ENCODE measurements at regions not wholly inside any gene's neighbourhood (a gene's known extent, or its start where the extent isn't known, plus 50 kb on each side); places are given as distances from the start of the nearest gene placed in this dataset.
"Not testable (repeated sequence)": the region's sequence is repeated elsewhere in the genome, so short reads cannot be mapped to it uniquely, and the experiment has no call there.

DNA sequence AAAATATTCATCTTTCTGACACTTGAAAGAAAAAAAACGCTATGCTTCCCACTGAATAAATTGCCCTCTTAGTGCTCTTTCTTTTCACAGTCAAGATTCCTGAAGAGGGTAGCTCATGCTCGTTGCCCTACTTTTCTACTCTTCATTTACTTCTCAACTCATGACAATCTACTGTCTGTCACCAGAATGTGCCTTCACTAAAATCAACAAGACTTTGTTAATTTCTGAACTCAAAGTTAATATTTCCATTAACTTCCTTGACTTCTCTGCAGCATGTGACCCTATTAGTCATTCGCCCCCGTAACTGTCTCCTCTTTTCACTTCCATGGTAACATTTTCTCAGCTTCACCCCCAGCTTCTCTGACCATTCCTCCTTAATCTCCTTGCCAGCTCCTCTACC is 98.9 kb upstream of the MAPRE2 start:
- H3K27ac Mint-ChIP-seq: no peak overlapping the region
- CTCF ChIA-PET: no interaction called here

DNA sequence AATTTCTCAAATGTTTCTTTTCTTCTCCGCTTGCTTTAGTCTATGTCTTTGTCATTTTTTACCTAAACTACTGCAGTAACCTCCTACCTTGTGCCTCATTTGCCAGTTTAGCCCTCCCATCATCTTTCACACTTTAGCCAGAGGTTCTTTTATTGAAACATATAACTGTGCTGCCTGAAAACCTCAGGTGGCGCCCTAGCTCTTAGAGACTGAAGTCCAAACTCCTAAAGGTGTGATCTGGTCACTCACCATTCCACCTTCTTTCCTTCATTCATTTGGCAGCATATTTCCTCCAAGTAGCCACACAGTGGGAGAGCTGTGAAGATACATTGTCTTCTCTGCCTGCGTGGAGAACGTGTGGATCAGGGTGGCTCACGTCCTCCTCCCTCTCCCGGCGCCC is 98.2 kb upstream of the MAPRE2 start:
- DNase-seq: no peak
- CTCF ChIA-PET: no interaction called here

More for the DNA sequence above, 98.9 kb upstream of the MAPRE2 start:
- Mint-ChIP-seq H3K36me3 (no peaks in the 10 kb centered on the region), H3K9me3 (no peaks in the 10 kb centered on the region), H3K4me3 (no peak overlapping the region), H3K27me3 (peaks cover 14% of the 10 kb centered on the region), H3K4me1 (no peaks in the 10 kb centered on the region)
- no peak for DNase-seq

DNA sequence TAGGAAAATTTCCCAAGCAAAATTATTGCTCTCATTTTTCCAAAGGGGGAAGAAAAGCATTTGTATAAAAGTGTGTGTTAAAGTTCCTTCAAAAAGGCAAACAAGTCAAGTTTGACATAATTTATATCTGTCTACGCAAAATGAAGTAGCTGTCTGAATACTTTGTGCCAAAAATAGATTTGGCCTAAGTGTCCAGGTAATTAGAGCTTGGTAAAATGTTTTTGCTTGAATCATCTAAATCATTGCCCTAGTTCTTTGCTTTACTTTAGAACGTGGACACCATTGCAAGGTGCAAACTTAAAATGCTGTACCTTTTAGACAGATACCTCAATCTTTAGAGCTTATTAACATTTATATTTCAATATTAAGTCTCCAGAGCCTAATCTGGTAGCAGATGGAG is 97.6 kb upstream of the MAPRE2 start:
- H3K4me3 Mint-ChIP-seq: no peak overlapping the region
- H3K9me3 Mint-ChIP-seq: no peaks in the 10 kb centered on the region
- no peak overlapping the region for H3K27ac Mint-ChIP-seq
- H3K36me3 Mint-ChIP-seq: no peaks in the 10 kb centered on the region
- CTCF ChIA-PET: no interaction called here
- no peak for DNase-seq
- H3K4me1 Mint-ChIP-seq: no peaks in the 10 kb centered on the region
- peaks cover 14% of the 10 kb centered on the region for H3K27me3 Mint-ChIP-seq

More for the DNA sequence above, 98.2 kb upstream of the MAPRE2 start:
- Mint-ChIP-seq H3K9me3 (no peaks in the 10 kb centered on the region), H3K27me3 (peaks cover 14% of the 10 kb centered on the region), H3K27ac (no peak overlapping the region), H3K4me1 (no peaks in the 10 kb centered on the region), H3K36me3 (no peaks in the 10 kb centered on the region), H3K4me3 (no peak overlapping the region)

DNA sequence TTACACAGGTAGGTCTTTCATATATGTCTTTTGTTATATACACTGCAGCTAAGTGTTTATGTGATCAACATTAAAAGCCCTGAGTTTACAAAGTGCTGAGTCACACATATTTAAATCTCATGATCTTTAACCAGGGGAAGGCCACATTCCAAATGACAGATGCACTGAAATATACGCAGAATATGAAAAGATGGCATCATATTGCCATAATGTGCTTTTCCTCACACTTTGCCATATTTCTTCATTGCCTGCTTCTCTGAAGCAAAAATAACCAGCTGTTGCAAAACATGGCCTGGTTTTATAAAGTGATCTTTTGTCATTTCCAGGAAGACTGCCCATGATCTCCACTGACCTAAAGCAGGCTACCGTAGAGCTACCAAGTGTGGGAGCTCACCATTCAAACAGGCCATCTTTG is 93.5 kb upstream of the MAPRE2 start:
- Mint-ChIP-seq H3K27me3 (peaks cover 9% of the 10 kb centered on the region), H3K9me3 (no peaks in the 10 kb centered on the region), H3K36me3 (no peaks in the 10 kb centered on the region), H3K27ac (no peak overlapping the region), H3K4me3 (no peak overlapping the region), H3K4me1 (no peaks in the 10 kb centered on the region)
- CTCF ChIA-PET: no interaction called here
- no peak for DNase-seq

DNA sequence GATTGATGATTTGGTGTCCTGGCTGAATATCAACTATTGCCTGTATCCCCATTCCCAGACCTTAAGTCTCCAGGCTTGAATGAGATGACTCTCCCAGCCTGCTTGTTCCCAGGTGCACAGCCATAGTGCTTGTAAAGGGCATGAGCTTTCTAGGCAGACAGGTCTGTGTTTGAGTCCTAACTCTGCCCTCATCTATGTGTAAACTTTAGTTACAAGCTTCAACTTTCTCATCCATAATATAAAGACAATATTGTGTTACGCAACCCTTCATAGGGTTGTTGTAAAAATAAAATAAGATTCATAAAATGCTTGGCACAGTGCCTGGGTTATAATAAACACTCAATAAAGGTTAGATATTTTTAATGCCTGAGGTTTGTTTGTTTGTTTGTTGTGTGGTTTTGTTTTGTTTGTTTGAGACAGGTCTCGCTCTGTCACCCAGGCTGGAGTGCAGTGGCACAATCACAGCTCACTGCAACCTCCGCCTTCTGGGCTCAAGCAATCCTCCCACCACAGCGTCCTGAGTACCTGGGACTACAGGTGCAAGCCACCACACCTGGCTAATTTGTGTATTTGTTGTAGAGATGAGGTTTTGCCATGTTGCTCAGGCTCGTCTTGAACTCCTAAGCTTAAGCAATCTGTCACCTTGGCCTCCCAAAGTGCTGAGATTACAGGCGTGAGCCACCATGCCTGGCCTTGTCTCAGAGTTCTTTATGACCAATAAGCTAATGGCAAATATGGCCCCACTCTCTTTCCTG is 89.4 kb upstream of the MAPRE2 start:
- Mint-ChIP-seq H3K9me3 (peaks cover 2% of the 10 kb centered on the region), H3K27ac (no peak overlapping the region), H3K27me3 (no peaks in the 10 kb centered on the region), H3K36me3 (no peaks in the 10 kb centered on the region), H3K4me1 (no peaks in the 10 kb centered on the region), H3K4me3 (no peak overlapping the region)
- CTCF ChIA-PET: no interaction called here
- DNase-seq: no peak

DNA sequence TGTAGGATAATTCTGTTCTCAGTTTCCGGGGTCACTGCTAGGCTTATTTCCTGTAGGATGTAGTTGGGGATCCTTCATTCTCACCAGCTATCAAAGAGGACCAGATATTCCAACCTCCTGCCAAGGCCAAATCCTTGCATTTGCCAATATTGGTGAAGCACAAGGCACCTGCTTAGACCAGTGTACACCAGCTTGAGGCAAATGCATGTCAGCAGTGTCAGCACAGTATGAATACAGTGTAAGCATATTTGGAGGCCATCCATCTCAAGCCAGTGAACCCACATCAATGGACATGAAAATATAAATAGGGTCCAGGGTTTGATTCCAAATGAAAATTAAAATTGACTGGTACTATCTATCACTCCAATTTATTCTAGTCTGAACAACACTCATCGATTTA is 88.0 kb upstream of the MAPRE2 start:
- H3K4me3 Mint-ChIP-seq: no peak overlapping the region
- H3K4me1 Mint-ChIP-seq: no peaks in the 10 kb centered on the region
- peaks cover 2% of the 10 kb centered on the region for H3K9me3 Mint-ChIP-seq
- H3K27ac Mint-ChIP-seq: no peak overlapping the region
- H3K36me3 Mint-ChIP-seq: no peaks in the 10 kb centered on the region
- H3K27me3 Mint-ChIP-seq: peaks cover 4% of the 10 kb centered on the region
- DNase-seq: no peak
- CTCF ChIA-PET: no interaction called here

DNA sequence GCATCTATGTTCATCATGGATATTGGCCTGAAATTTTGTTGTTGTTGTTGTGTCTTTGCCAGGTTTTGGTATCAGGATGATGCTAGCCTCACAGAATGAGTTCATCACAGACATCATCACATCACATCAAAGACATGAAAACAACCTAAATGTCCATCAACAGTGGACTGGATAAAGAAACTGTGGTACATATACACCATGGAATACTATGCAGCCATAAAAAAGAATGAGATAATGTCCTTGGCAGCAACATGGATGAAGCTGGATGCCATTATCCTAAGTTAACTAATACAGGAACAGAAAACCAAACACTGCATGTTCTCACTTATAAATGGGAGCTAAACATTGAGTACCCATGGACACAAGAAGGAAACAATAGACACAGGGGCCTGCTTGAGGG is 85.7 kb upstream of the MAPRE2 start:
- H3K36me3 Mint-ChIP-seq, H3K4me1 Mint-ChIP-seq, DNase-seq, H3K4me3 Mint-ChIP-seq, H3K9me3 Mint-ChIP-seq, H3K27ac Mint-ChIP-seq, CTCF ChIA-PET, H3K27me3 Mint-ChIP-seq: not testable (repeated sequence)

DNA sequence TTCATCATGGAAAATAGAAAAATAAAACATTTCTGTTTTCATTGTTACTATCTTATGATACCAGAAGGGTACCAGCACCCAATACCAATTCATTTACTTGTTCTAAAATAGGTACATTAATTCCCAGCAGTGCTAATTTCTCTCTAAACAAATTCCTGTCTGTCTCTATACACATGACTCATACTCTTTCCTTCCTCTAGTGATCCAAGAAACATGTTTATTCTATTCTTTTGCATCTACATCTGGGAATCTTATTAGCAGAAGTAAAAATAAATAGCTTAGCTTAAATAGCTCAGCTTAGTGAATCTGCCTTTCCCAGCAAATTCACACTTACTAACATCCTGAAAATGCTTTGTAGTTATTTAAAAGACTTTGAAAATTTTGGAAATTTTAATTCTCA is 84.5 kb upstream of the MAPRE2 start:
- CTCF ChIA-PET: no interaction called here
- H3K36me3 Mint-ChIP-seq: no peaks in the 10 kb centered on the region
- no peak overlapping the region for H3K4me3 Mint-ChIP-seq
- H3K9me3 Mint-ChIP-seq: peaks cover 2% of the 10 kb centered on the region
- peaks cover 12% of the 10 kb centered on the region for H3K27me3 Mint-ChIP-seq
- no peaks in the 10 kb centered on the region for H3K4me1 Mint-ChIP-seq
- H3K27ac Mint-ChIP-seq: no peak overlapping the region
- no peak for DNase-seq

DNA sequence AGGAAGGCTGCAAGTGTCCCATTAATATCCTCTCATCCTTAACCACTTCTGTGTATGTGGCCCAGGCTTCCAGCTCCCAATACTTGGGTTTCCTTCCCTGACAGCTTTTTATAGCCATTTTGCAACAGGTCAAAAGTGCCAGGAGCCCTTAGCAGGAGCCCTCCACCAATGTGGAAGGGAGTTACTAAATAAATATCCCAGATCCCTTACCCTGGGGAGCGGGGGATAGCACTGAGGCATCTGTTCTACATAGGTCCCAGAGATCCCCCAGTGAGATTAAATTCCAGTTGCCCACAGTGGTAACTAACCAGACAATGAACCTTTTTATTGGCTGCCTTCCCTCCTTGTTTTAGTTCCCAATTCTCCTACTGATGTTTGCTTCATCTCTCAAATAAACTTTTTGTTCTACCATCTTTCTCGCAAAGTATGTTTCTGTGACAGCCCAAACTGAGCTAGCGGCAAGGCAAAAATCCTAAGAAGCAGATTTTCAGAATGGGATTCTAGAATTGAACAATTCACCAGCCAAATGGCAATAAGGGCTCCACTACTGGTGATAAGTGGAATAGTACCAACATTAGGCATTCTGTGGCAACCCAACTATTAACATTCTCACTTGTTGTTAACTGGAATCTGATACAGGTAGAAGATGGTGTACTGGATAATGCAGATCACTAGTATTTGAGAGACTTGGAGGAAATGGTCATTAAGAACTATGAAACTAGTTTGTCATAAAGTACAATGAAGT is 83.9 kb upstream of the MAPRE2 start:
- Mint-ChIP-seq H3K4me3 (no peak overlapping the region), H3K36me3 (no peaks in the 10 kb centered on the region), H3K27ac (no peak overlapping the region), H3K4me1 (no peaks in the 10 kb centered on the region), H3K9me3 (peaks cover 2% of the 10 kb centered on the region), H3K27me3 (peaks cover 12% of the 10 kb centered on the region)
- CTCF ChIA-PET: no interaction called here
- DNase-seq: no peak

DNA sequence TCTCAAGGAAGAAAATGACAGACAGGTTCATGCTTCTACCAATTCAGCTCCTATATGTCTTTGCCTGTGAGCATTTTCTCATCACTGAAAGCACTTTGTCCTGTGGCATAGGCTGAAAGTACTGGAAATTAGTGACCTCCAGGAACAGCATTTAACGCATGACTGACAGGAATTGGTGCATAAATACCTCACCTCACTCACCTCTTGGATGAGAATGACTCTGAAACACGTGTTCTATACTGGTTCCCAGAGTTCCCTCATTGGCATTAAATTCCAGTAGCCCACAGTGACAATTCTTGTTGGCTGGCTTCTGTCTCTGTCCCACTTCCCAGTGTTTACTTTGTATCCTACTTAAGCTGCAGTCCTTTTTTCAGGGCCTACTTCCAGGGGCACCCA is 83.4 kb upstream of the MAPRE2 start:
- DNase-seq: no peak
- Mint-ChIP-seq H3K27ac (no peak overlapping the region), H3K36me3 (no peaks in the 10 kb centered on the region), H3K4me1 (no peaks in the 10 kb centered on the region), H3K4me3 (no peak overlapping the region), H3K9me3 (peaks cover 2% of the 10 kb centered on the region), H3K27me3 (peaks cover 12% of the 10 kb centered on the region)
- CTCF ChIA-PET: no interaction called here

DNA sequence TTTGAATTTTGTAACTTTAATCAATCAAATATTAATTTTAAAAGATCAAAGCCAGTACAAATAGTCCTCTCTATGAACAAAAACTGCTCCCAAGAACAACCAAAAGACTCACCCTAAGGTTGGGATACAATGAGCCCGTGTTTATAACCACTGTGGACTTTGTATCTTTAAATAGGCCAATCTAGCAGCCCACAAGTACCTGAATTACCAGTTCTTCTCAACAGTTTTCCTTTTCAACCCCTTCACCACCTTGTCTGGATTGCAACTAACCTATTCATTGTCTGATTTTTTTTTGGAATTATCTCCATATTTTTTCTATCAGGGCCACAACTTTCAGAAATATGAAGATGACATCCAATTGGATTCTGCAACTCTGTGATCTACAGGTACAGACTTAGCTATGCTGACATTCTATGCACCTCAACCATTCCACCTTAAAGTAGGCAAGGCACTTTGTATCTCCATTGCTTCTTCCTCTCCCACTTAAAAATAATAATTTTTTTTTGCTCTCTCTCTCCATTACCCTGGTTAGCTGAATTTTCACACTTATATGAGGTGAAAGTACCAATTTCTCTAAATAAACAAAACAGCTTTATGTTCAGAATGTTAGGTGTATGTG is 81.9 kb upstream of the MAPRE2 start:
- CTCF ChIA-PET: no interaction called here
- no peaks in the 10 kb centered on the region for H3K36me3 Mint-ChIP-seq
- H3K27me3 Mint-ChIP-seq: peaks cover 12% of the 10 kb centered on the region
- H3K9me3 Mint-ChIP-seq: peaks cover 2% of the 10 kb centered on the region
- no peak overlapping the region for H3K27ac Mint-ChIP-seq
- H3K4me1 Mint-ChIP-seq: no peaks in the 10 kb centered on the region
- DNase-seq: no peak
- H3K4me3 Mint-ChIP-seq: no peak overlapping the region

DNA sequence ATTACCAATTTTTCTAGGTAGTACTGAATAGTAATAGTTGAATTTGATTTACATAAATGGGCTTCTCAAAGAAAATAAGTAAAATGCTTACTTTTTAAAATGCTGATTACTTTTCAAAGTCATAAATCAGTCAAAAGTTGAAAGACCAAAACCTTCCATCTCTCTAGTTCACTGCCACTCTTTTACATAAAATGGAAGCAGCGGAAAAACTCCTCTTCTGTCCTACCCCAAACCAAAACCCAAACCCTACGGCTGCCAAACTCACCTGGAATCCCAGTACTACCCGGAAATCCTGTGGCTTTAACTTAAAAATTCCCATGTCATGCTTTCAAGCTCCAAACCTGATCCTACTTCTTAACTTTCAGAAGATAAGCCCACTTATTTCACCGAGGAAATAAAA is 81.2 kb upstream of the MAPRE2 start:
- CTCF ChIA-PET: no interaction called here
- peaks cover 12% of the 10 kb centered on the region for H3K27me3 Mint-ChIP-seq
- H3K36me3 Mint-ChIP-seq: no peaks in the 10 kb centered on the region
- DNase-seq: no peak
- no peaks in the 10 kb centered on the region for H3K4me1 Mint-ChIP-seq
- peaks cover 2% of the 10 kb centered on the region for H3K9me3 Mint-ChIP-seq
- no peak overlapping the region for H3K27ac Mint-ChIP-seq
- no peak overlapping the region for H3K4me3 Mint-ChIP-seq

DNA sequence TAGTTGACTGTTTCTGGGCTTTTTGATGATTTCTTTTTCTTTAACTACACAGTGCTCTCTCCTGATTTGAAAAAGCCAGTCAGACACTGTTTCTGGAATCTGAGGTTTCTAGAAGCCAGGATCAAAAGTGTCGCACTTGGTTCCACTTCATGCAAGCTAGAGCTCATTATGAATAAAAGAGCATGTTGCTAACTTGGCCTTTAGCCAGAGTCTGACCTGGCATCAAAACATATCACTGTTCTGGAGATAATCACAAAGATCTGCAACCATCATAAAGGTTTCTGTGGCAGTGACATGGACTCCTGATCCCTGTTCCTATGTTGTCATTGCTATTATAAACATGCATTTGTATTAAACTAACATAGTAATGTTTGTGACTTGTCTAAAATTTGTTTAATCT is 76.1 kb upstream of the MAPRE2 start:
- no peaks in the 10 kb centered on the region for H3K36me3 Mint-ChIP-seq
- CTCF ChIA-PET: no interaction called here
- no peaks in the 10 kb centered on the region for H3K4me1 Mint-ChIP-seq
- H3K27ac Mint-ChIP-seq: no peak overlapping the region
- no peak for DNase-seq
- H3K27me3 Mint-ChIP-seq: peaks cover 7% of the 10 kb centered on the region
- H3K4me3 Mint-ChIP-seq: no peak overlapping the region
- H3K9me3 Mint-ChIP-seq: no peaks in the 10 kb centered on the region

DNA sequence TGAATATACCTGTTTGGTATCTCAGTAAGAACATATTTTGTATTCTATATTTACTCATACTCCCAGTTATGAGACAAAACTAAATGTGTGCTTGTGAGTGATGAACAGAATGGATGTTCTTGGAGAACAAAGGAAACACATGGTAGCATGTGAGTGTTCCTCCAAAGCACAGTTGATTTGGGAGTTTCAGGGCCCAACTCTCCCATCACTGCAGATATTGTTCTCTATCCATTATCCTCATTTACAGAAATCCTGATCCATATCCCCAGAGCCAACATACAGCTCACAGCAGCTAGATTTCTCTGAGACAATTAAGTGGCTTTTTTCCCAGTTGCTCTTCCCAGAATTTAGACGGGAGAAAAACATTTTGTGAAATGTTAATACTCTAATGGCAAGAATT is 75.6 kb upstream of the MAPRE2 start:
- Mint-ChIP-seq H3K27me3 (peaks cover 4% of the 10 kb centered on the region), H3K36me3 (no peaks in the 10 kb centered on the region), H3K9me3 (no peaks in the 10 kb centered on the region), H3K4me3 (no peak overlapping the region), H3K4me1 (no peaks in the 10 kb centered on the region), H3K27ac (no peak overlapping the region)
- CTCF ChIA-PET: no interaction called here
- no peak for DNase-seq

DNA sequence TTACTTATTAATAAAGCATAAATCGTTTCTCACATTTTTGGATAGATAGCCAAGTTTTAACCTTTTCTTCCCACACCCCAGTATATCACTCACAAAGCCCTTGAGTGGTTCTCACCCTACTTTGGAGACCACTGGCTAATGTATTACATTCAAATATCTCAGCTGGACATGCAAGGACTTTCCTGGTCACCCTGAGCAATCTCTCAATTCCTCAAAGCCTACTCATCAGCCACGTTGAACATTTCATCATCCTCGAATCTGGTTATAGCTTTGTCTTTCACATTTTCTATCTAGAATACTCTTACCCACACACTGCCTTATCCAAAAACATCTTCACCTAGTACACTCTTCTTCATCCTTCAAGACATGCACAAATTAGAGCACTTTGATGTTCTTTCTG is 71.1 kb upstream of the MAPRE2 start:
- Mint-ChIP-seq H3K9me3 (no peaks in the 10 kb centered on the region), H3K27ac (no peak overlapping the region), H3K27me3 (peaks cover 4% of the 10 kb centered on the region), H3K4me3 (no peak overlapping the region), H3K36me3 (no peaks in the 10 kb centered on the region), H3K4me1 (no peaks in the 10 kb centered on the region)
- no peak for DNase-seq
- CTCF ChIA-PET: no interaction called here
